HCT116 (cell line): ENCODE measurements at regions not wholly inside any gene's neighbourhood (a gene's known extent, or its start where the extent isn't known, plus 50 kb on each side); places are given as distances from the start of the nearest gene placed in this dataset.

Source experiments
- ATAC-seq: fragments of 200-7000 bp; cut with Tn5 transposase; 2 replicates; pipeline ENCODE4 v1.9.1; 2020; ENCODE audit warnings: mild to moderate bottlenecking, moderate library complexity
- BruUV-seq: library from RNA; stranded (reverse); fragments of 400-500 nt; replicated peaks from 2 replicates; lab custom pipeline; 2021; lab: Mats Ljungman, UMichigan
- CTCF ChIA-PET: fragments of 300-600 bp; sonication (Branson Sonifier 250); formaldehyde crosslinking; loops from one replicate; lab custom pipeline; 2021; ENCODE audit warnings: antibody characterized with exemption; lab: Charles Lee
- POLR2A ChIA-PET: fragments of 300-600, 350-600 bp; sonication (Branson Sonifier 250); formaldehyde crosslinking; loops from one replicate; lab custom pipeline; 2021; ENCODE audit warnings: antibody characterized with exemption; lab: Charles Lee
- RAD21 ChIA-PET, 2 experiments: fragments of 300-600 bp; sonication (Branson Sonifier 250); formaldehyde crosslinking; loops; one replicate each; lab custom pipeline; 2023; ENCODE audit warnings: low total read pairs in 2 of 2; ENCODE audit not compliant: uncharacterized antibody in 2 of 2, unreplicated experiment in 2 of 2, low non-redundant PET in 1 of 2; lab: Charles Lee
- DNase-seq: peaks from one replicate; pipeline ENCODE4 v3.0.0-alpha.2; 2010; ENCODE audit warnings: low read depth, low spot score
- H2AFZ ChIP-seq: fragments of 200-600 bp; shearing (Covaris generic), sonication (generic); 2 replicates; pipeline ENCODE4 v1.6.1; 2017; ENCODE audit warnings: low read depth, mixed run types, mixed read lengths, antibody characterized with exemption, low read length; ENCODE audit not compliant: poor library complexity, severe bottlenecking
- H3K27ac ChIP-seq: 2 replicates; pipeline ENCODE4 v1.5.1; 2012; ENCODE audit warnings: low read depth, low read length
- H3K27me3 ChIP-seq: fragments of 200-600 bp; sonication (generic); 2 replicates; pipeline ENCODE4 v1.6.1; 2016; ENCODE audit warnings: mixed run types, low read length, mixed read lengths; ENCODE audit not compliant: insufficient read depth
- H3K36me3 ChIP-seq, 2 experiments: fragments of 200-500 bp in 1 of 2; fragments of 200-600 bp in 1 of 2; sonication (Bioruptor generic) in 1 of 2; sonication (generic) in 1 of 2; 2 replicates each; pipeline versions ENCODE4 v1.5.1 to v1.6.1; 2014 to 2016; ENCODE audit warnings: low read length in 2 of 2, inconsistent platforms in 1 of 2, mixed read lengths in 1 of 2, mixed run types in 1 of 2; ENCODE audit not compliant: insufficient read depth in 2 of 2, control insufficient read depth in 1 of 2
- H3K4me1 ChIP-seq, 2 experiments: fragments of 200-600 bp in 1 of 2; sonication (generic) in 1 of 2; 2 replicates each; pipeline versions ENCODE4 v1.5.1 to v1.6.1; 2012 to 2017; ENCODE audit warnings: low read length in 2 of 2, inconsistent platforms in 1 of 2, mild to moderate bottlenecking in 1 of 2, mixed read lengths in 1 of 2, mixed run types in 1 of 2, moderate library complexity in 1 of 2; ENCODE audit not compliant: insufficient read depth in 2 of 2, control insufficient read depth in 1 of 2
- H3K4me2 ChIP-seq: fragments of 200-600 bp; sonication (generic); 2 replicates; pipeline ENCODE4 v1.6.1; 2017; ENCODE audit warnings: mixed run types, low read length, mixed read lengths
- H3K4me3 ChIP-seq, 2 experiments: fragments of 200-600 bp in 1 of 2; sonication (generic) in 1 of 2; replicated peaks in 1 of 2; 2 replicates each; pipeline ENCODE4 v1.5.1; 2011 to 2016; ENCODE audit warnings: low read length in 2 of 2, control low read depth in 1 of 2, low read depth in 1 of 2, mild to moderate bottlenecking in 1 of 2, mixed read lengths in 1 of 2, mixed run types in 1 of 2
- H3K79me2 ChIP-seq: fragments of 200-600 bp; sonication (generic); 2 replicates; pipeline ENCODE4 v1.6.1; 2017; ENCODE audit warnings: mild to moderate bottlenecking, mixed run types, low read length, moderate library complexity, mixed read lengths; ENCODE audit not compliant: insufficient read depth
- H3K9ac ChIP-seq: fragments of 200-600 bp; sonication (generic); 2 replicates; pipeline ENCODE4 v1.6.1; 2016; ENCODE audit warnings: low read length, mixed read lengths
- H3K9me2 ChIP-seq: fragments of 200-600 bp; sonication (generic), shearing (Covaris generic); 2 replicates; pipeline ENCODE4 v1.6.1; 2017; ENCODE audit warnings: mixed run types, mild to moderate bottlenecking, moderate library complexity; ENCODE audit not compliant: insufficient read depth
- H3K9me3 ChIP-seq, 2 experiments: fragments of 200-500 bp in 1 of 2; fragments of 200-600 bp in 1 of 2; sonication (Bioruptor generic) in 1 of 2; sonication (generic) in 1 of 2; 2 replicates each; pipeline ENCODE4 v1.6.1; 2014 to 2017; ENCODE audit warnings: low read length in 2 of 2, mixed read lengths in 2 of 2, inconsistent platforms in 1 of 2, low read depth in 1 of 2, mild to moderate bottlenecking in 1 of 2, mixed run types in 1 of 2, moderate library complexity in 1 of 2; ENCODE audit not compliant: control insufficient read depth in 1 of 2, insufficient read depth in 1 of 2
- H4K20me1 ChIP-seq: fragments of 200-600 bp; sonication (generic), shearing (Covaris generic); 2 replicates; pipeline ENCODE4 v1.6.1; 2017; ENCODE audit warnings: mixed run types, mild to moderate bottlenecking, moderate library complexity; ENCODE audit not compliant: insufficient read depth
- CEBPB ChIP-seq: IDR thresholded peaks from 2 replicates; pipeline ENCODE4 v1.6.1; 2012; ENCODE audit warnings: low read depth
- ELF1 ChIP-seq: IDR thresholded peaks from 2 replicates; pipeline ENCODE4 v1.6.1; 2012; ENCODE audit warnings: low read depth, borderline replicate concordance
- FOSL1 ChIP-seq: IDR thresholded peaks from 2 replicates; pipeline ENCODE4 v1.6.1; 2012; ENCODE audit warnings: low read depth
- JUND ChIP-seq: IDR thresholded peaks from 2 replicates; pipeline ENCODE4 v1.6.1; 2012
- POLR2A ChIP-seq: IDR thresholded peaks from 2 replicates; pipeline ENCODE4 v1.7.0; 2011; ENCODE audit warnings: borderline replicate concordance; ENCODE audit not compliant: insufficient read depth, insufficient read length; ENCODE audit errors: extremely low read depth
- RAD21 ChIP-seq: IDR thresholded peaks from 2 replicates; pipeline ENCODE4 v1.6.1; 2012; ENCODE audit warnings: low read depth, mild to moderate bottlenecking
- YY1 ChIP-seq: IDR thresholded peaks from 2 replicates; pipeline ENCODE4 v1.6.1; 2011; ENCODE audit warnings: low read length, low read depth, moderate library complexity, mild to moderate bottlenecking; ENCODE audit not compliant: insufficient replicate concordance; ENCODE audit errors: extremely low read depth
- ZNF274 ChIP-seq: fragments of 200-500 bp; sonication (Bioruptor generic); IDR thresholded peaks from 2 replicates; pipeline ENCODE4 v1.6.1; 2014; ENCODE audit warnings: mild to moderate bottlenecking, low read depth, low read length, inconsistent platforms
- intact Hi-C: fragments of 100-400 bp; cut with micrococcal nuclease; formaldehyde crosslinking; loops from 2 replicates; pipeline ENCODE4 v1.10.0; 2022
- TF ChIP-seq, protein P1 (sequence below): IDR thresholded peaks from 2 replicates; pipeline ENCODE4 v1.6.1; 2012; ENCODE audit warnings: low read depth
- TF ChIP-seq, protein P2 (sequence below): IDR thresholded peaks from 2 replicates; pipeline ENCODE4 v1.6.1; 2012

DNA sequence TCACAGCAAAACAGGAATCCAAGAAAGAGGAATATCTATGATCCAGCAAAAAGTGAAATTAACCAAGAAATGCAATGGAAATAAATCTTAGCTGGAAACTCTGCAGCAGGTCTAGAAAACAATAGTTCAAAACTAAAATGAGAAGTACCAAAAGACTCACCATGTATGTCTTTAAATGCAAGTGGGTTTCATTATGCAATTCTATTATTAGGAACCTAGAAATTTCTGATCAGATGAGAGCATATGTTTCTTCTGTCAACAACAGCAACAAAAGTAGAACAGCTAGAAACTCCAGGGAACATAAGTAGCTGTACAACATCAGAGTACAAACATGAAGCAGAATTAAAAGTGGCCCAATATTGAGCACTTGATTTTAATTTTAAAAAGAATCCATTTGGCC is 304.0 kb downstream of the ARHGAP12 start:
- no peaks in the 10 kb centered on the region for H3K27me3 ChIP-seq
- TF ChIP-seq, protein P1, sequence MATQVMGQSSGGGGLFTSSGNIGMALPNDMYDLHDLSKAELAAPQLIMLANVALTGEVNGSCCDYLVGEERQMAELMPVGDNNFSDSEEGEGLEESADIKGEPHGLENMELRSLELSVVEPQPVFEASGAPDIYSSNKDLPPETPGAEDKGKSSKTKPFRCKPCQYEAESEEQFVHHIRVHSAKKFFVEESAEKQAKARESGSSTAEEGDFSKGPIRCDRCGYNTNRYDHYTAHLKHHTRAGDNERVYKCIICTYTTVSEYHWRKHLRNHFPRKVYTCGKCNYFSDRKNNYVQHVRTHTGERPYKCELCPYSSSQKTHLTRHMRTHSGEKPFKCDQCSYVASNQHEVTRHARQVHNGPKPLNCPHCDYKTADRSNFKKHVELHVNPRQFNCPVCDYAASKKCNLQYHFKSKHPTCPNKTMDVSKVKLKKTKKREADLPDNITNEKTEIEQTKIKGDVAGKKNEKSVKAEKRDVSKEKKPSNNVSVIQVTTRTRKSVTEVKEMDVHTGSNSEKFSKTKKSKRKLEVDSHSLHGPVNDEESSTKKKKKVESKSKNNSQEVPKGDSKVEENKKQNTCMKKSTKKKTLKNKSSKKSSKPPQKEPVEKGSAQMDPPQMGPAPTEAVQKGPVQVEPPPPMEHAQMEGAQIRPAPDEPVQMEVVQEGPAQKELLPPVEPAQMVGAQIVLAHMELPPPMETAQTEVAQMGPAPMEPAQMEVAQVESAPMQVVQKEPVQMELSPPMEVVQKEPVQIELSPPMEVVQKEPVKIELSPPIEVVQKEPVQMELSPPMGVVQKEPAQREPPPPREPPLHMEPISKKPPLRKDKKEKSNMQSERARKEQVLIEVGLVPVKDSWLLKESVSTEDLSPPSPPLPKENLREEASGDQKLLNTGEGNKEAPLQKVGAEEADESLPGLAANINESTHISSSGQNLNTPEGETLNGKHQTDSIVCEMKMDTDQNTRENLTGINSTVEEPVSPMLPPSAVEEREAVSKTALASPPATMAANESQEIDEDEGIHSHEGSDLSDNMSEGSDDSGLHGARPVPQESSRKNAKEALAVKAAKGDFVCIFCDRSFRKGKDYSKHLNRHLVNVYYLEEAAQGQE = no peak
- no peak for TF ChIP-seq ZNF274
- TF ChIP-seq JUND = no peak
- no peak for TF ChIP-seq FOSL1
- no peak for TF ChIP-seq ELF1
- no peak for TF ChIP-seq YY1
- TF ChIP-seq, protein P2, sequence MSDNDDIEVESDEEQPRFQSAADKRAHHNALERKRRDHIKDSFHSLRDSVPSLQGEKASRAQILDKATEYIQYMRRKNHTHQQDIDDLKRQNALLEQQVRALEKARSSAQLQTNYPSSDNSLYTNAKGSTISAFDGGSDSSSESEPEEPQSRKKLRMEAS = no peak
- no peak for TF ChIP-seq POLR2A
- no peak for TF ChIP-seq CEBPB
- TF ChIP-seq RAD21 = no peak
- no peak overlapping the region for H2AFZ ChIP-seq
- H3K4me3 ChIP-seq = no peak overlapping the region
- H3K27ac ChIP-seq = no peak overlapping the region
- ChIA-PET RAD21 (no interaction called here), POLR2A (no interaction called here), CTCF (no interaction called here)
- H3K4me2 ChIP-seq = no peak overlapping the region
- H3K9ac ChIP-seq = no peak overlapping the region
- H3K36me3 ChIP-seq = no peaks in the 10 kb centered on the region
- H3K9me3 ChIP-seq = no peaks in the 10 kb centered on the region
- no peaks in the 10 kb centered on the region for H3K79me2 ChIP-seq
- DNase-seq (no peak), ATAC-seq (no peak)
- intact Hi-C loops = no loop called here
- no peaks in the 10 kb centered on the region for H4K20me1 ChIP-seq
- no peaks in the 10 kb centered on the region for H3K9me2 ChIP-seq
- BruUV-seq = no TSS peak
- peaks cover 0 to 15% of the 10 kb centered on the region in 2 experiments; a peak in 2 of 4 replicates for H3K4me1 ChIP-seq
